Posterior cingulate gyrus (tissue), 11 donors: ENCODE measurements at regions not wholly inside any gene's neighbourhood (a gene's known extent, or its start where the extent isn't known, plus 50 kb on each side); places are given as distances from the start of the nearest gene placed in this dataset.
"Not testable (repeated sequence)": the region's sequence is repeated elsewhere in the genome, so short reads cannot be mapped to it uniquely, and the experiment has no call there.

ENCODE experiments used
- DNase-seq, 10 donors: peaks; one replicate each; pipeline versions ENCODE4 v3.0.0 to v3.0.0-alpha.2; 2020 to 2021; ENCODE audit warnings: mixed read lengths in 3 of 10
- intact Hi-C: fragments of 100-400 bp; cut with DNase I; formaldehyde crosslinking; loops from one replicate; pipeline ENCODE4 v1.15.1; 2023

GRCh38 chr12:74595696-74596095 lies 58.1 kb downstream of the ATXN7L3B start:
- no peak for DNase-seq
- intact Hi-C loops: no loop called here

- DNase-seq: no peak
- intact Hi-C loops: no loop called here
Measured at GRCh38 chr12:74598819-74599218, 61.2 kb downstream of the ATXN7L3B start.

GRCh38 chr12:74599932-74600331 lies 62.3 kb downstream of the ATXN7L3B start:
- peak in 1 of 10 donors; percentile 7 for DNase-seq
- intact Hi-C loops: no loop called here

GRCh38 chr12:74600817-74601216 lies 63.2 kb downstream of the ATXN7L3B start:
- intact Hi-C loops, DNase-seq: not testable (repeated sequence)

- DNase-seq: no peak
- intact Hi-C loops: no loop called here
Measured at GRCh38 chr12:74602881-74603672, 65.4 kb downstream of the ATXN7L3B start.

GRCh38 chr12:74608231-74608775 lies 70.7 kb downstream of the ATXN7L3B start:
- no peak for DNase-seq
- intact Hi-C loops: no loop called here

- no peak for DNase-seq
- intact Hi-C loops: no loop called here
Measured at GRCh38 chr12:74610711-74611110, 73.1 kb downstream of the ATXN7L3B start.

- DNase-seq: no peak
- intact Hi-C loops: no loop called here
Measured at GRCh38 chr12:74614426-74614825, 76.8 kb downstream of the ATXN7L3B start.

GRCh38 chr12:74619084-74619483 lies 81.4 kb downstream of the ATXN7L3B start:
- intact Hi-C loops: no loop called here

GRCh38 chr12:74619884-74620283 lies 82.2 kb downstream of the ATXN7L3B start:
- intact Hi-C loops: no loop called here
- DNase-seq: no peak

More at GRCh38 chr12:74619084-74619483, 81.4 kb downstream of the ATXN7L3B start:
- peak in 1 of 10 donors; percentile 12 for DNase-seq

GRCh38 chr12:74620921-74621320 lies 83.3 kb downstream of the ATXN7L3B start:
- intact Hi-C loops: no loop called here
- no peak for DNase-seq

- intact Hi-C loops: no loop called here
- no peak for DNase-seq
Measured at GRCh38 chr12:74624201-74624600, 86.6 kb downstream of the ATXN7L3B start.

- intact Hi-C loops: no loop called here
- no peak for DNase-seq
Measured at GRCh38 chr12:74626397-74626796, 88.8 kb downstream of the ATXN7L3B start.

GRCh38 chr12:74641262-74641661 lies 103.6 kb downstream of the ATXN7L3B start:
- intact Hi-C loops: loop anchor here (10.0 kb wide), 1 partner anchor 226 kb away; no protein-coding TSS in a partner anchor
- no peak for DNase-seq

- peak in 2 of 10 donors; percentile 38 to 67 for DNase-seq
- intact Hi-C loops: loop anchor here (10.0 kb wide), 1 partner anchor 227 kb away; no protein-coding TSS in a partner anchor
Measured at GRCh38 chr12:74641694-74642093, 104.1 kb downstream of the ATXN7L3B start.

- intact Hi-C loops: loop anchor here (10.0 kb wide), 1 partner anchor 230 kb away; no protein-coding TSS in a partner anchor
- no peak for DNase-seq
Measured at GRCh38 chr12:74644681-74645080, 107.0 kb downstream of the ATXN7L3B start.

- intact Hi-C loops: loop anchor here (2.0 to 10.0 kb wide), 2 partner anchors 108 to 232 kb away; no protein-coding TSS in a partner anchor
- DNase-seq: peak in 1 of 10 donors; percentile 23
Measured at GRCh38 chr12:74646831-74647230, 109.2 kb downstream of the ATXN7L3B start.

GRCh38 chr12:74647256-74647655 lies 109.6 kb downstream of the ATXN7L3B start:
- DNase-seq: no peak
- intact Hi-C loops: loop anchor here (2.0 to 10.0 kb wide), 2 partner anchors 108 to 232 kb away; no protein-coding TSS in a partner anchor

GRCh38 chr12:74656251-74656650 lies 118.6 kb downstream of the ATXN7L3B start:
- no peak for DNase-seq
- intact Hi-C loops: no loop called here

GRCh38 chr12:74660442-74660841 lies 122.8 kb downstream of the ATXN7L3B start:
- intact Hi-C loops: no loop called here
- no peak for DNase-seq

- intact Hi-C loops: no loop called here
- DNase-seq: peak in 2 of 10 donors; percentile 39 to 59
Measured at GRCh38 chr12:74663958-74664357, 126.3 kb downstream of the ATXN7L3B start.

- DNase-seq: no peak
- intact Hi-C loops: no loop called here
Measured at GRCh38 chr12:74665690-74666089, 128.1 kb downstream of the ATXN7L3B start.
